HG02642 (cell line): ENCODE measurements at regions not wholly inside any gene's neighbourhood (a gene's known extent, or its start where the extent isn't known, plus 50 kb on each side); places are given as distances from the start of the nearest gene placed in this dataset.

ENCODE experiments used
- ATAC-seq: cut with Tn5 transposase; IDR thresholded peaks from one replicate; pipeline ENCODE4 v1.9.1; 2021; ENCODE audit warnings: mild to moderate bottlenecking; ENCODE audit not compliant: unreplicated experiment, poor library complexity

GRCh38 chr7:7110706-7111105, 71.6 kb upstream of the C1GALT1 start:
- ATAC-seq, result no peak

GRCh38 chr7:7112868-7113267, 69.5 kb upstream of the C1GALT1 start:
- no peak for ATAC-seq

- ATAC-seq, result no peak
Measured at GRCh38 chr7:7114575-7115291, 67.6 kb upstream of the C1GALT1 start.

- ATAC-seq, result no peak
Measured at GRCh38 chr7:7117935-7118586, 64.3 kb upstream of the C1GALT1 start.

GRCh38 chr7:7118822-7119221, 63.5 kb upstream of the C1GALT1 start:
- ATAC-seq, result no peak

- ATAC-seq, result no peak
Measured at GRCh38 chr7:7119729-7120128, 62.6 kb upstream of the C1GALT1 start.

- no peak for ATAC-seq
Measured at GRCh38 chr7:7122033-7122478, 60.3 kb upstream of the C1GALT1 start.

- ATAC-seq, result no peak
Measured at GRCh38 chr7:7122701-7123281, 59.6 kb upstream of the C1GALT1 start.

GRCh38 chr7:7125963-7126362, 56.4 kb upstream of the C1GALT1 start:
- no peak for ATAC-seq

- ATAC-seq, result no peak
Measured at GRCh38 chr7:7127773-7128172, 54.6 kb upstream of the C1GALT1 start.

GRCh38 chr7:7129381-7129780, 53.0 kb upstream of the C1GALT1 start:
- ATAC-seq, result no peak

GRCh38 chr7:7131273-7131672, 51.1 kb upstream of the C1GALT1 start:
- ATAC-seq, result no peak
